ENCODE measurements at regions not wholly inside any gene's neighbourhood (a gene's known extent, or its start where the extent isn't known, plus 50 kb on each side); places are given as distances from the start of the nearest gene placed in this dataset.

GRCh38 chr1:193633991-193634390 is 447.6 kb upstream of the B3GALT2 start:
- no peak for TF ChIP-seq CTCF (IDR thresholded peaks at IDR 0.05)
- no peak for TF ChIP-seq ZFX (IDR thresholded peaks at IDR 0.05; ENCODE audit: borderline replicate concordance)

All from 22Rv1 (cell line).